ENCODE measurements at regions not wholly inside any gene's neighbourhood (a gene's known extent, or its start where the extent isn't known, plus 50 kb on each side); places are given as distances from the start of the nearest gene placed in this dataset.

DNA sequence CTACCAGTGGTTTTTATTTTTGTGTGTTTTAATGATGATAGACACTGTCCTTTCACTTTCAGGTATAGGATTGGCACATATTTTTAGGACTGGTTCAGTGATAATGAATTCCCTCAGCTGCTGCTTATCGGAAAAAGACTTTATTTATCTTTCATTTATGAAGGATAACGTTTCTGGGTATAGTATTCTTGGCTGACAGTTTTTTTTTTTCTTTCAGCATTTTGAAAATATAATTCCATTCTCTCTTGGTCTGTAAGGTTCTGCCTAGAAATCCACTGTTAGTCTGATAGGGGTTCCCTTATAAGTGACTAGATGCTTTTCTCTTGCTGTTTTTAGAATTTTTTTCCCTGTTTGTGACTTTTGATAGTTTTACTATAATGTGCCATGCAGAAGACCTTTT, 313.1 kb downstream of the TENT5A start:
- no peak overlapping the region for H3K9ac ChIP-seq (ENCODE audit: low read length)
- H3K4me3 ChIP-seq (ENCODE audit: low read length) = no peak overlapping the region
- no peaks in the 10 kb centered on the region for H4K20me1 ChIP-seq (ENCODE audit: insufficient read depth, low read depth, low read length)
- H3K9me2 ChIP-seq (replicated peaks; ENCODE audit: insufficient read depth, low read length) = no peaks in the 10 kb centered on the region
- no peaks in the 10 kb centered on the region for H3K36me3 ChIP-seq (ENCODE audit: insufficient read depth, low read length)
- no peaks in the 10 kb centered on the region for H3K4me1 ChIP-seq (ENCODE audit: low read length)
- no peak for DNase-seq
- H2AFZ ChIP-seq (ENCODE audit: low read length) = no peak overlapping the region
- no peaks in the 10 kb centered on the region for H3K27me3 ChIP-seq (ENCODE audit: low read length)
- no peaks in the 10 kb centered on the region for H3K79me2 ChIP-seq (ENCODE audit: low read length)
- peaks cover 12% of the 10 kb centered on the region; the same call in 1 of the 2 replicates for H3K9me3 ChIP-seq (ENCODE audit: low read length)
- no peak overlapping the region for H3K27ac ChIP-seq (ENCODE audit: low read length)
- H3K4me2 ChIP-seq (ENCODE audit: low read depth, low read length, poor library complexity, severe bottlenecking) = no peak overlapping the region

DNA sequence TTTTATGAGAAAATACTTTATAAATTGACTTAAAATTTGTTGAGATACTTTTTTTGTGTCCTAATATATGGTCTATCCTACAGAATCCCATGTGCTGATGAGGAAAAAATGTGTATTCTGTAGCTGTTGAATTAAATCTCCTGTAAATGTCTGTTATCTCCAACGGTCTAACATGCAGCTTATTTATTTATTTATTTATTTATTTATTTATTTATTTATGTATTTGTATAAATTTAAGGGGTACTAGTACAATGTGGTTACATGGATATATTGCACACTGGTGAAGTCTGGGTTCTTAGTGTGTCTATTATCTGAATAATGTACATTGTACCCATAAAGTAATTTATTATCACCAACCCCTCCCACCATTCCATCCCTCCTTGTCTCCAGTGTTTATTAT, 315.5 kb downstream of the TENT5A start:
- H3K4me1 ChIP-seq (ENCODE audit: low read length) = no peaks in the 10 kb centered on the region
- H3K79me2 ChIP-seq (ENCODE audit: low read length) = no peaks in the 10 kb centered on the region
- H3K36me3 ChIP-seq (ENCODE audit: insufficient read depth, low read length) = no peaks in the 10 kb centered on the region
- DNase-seq = no peak
- no peaks in the 10 kb centered on the region for H3K27me3 ChIP-seq (ENCODE audit: low read length)
- H3K9ac ChIP-seq (ENCODE audit: low read length) = no peak overlapping the region
- H3K4me2 ChIP-seq (ENCODE audit: low read depth, low read length, poor library complexity, severe bottlenecking) = no peak overlapping the region
- no peak overlapping the region for H3K4me3 ChIP-seq (ENCODE audit: low read length)
- no peaks in the 10 kb centered on the region for H4K20me1 ChIP-seq (ENCODE audit: insufficient read depth, low read depth, low read length)
- no peak overlapping the region for H3K27ac ChIP-seq (ENCODE audit: low read length)
- peaks cover 10% of the 10 kb centered on the region; the same call in 1 of the 2 replicates for H3K9me3 ChIP-seq (ENCODE audit: low read length)
- H3K9me2 ChIP-seq (replicated peaks; ENCODE audit: insufficient read depth, low read length) = no peaks in the 10 kb centered on the region
- no peak overlapping the region for H2AFZ ChIP-seq (ENCODE audit: low read length)

DNA sequence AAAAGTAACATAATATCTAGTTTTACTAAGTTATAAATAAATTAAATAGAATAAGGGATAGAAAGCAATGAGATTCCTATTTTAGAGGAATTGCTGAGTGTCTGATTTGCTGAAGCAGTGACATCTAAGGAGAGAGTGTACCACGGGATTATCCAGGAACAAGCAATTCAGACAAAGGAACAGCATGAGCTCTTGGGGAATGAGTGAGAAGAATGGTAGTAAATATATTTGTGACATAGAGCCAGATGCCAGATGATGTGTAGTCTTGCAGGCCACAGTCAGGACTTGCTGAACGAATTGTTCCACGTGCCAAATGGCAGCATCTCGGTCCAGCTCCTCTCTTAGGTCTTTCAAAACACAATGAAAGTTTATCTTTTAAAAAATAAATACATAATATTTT, 339.2 kb downstream of the TENT5A start:
- H3K27me3 ChIP-seq (ENCODE audit: low read length) = no peaks in the 10 kb centered on the region
- no peak for DNase-seq
- no peaks in the 10 kb centered on the region for H3K9me2 ChIP-seq (replicated peaks; ENCODE audit: insufficient read depth, low read length)
- no peaks in the 10 kb centered on the region for H3K9me3 ChIP-seq (ENCODE audit: low read length)
- no peaks in the 10 kb centered on the region for H3K36me3 ChIP-seq (ENCODE audit: insufficient read depth, low read length)
- H3K4me3 ChIP-seq (ENCODE audit: low read length) = no peak overlapping the region
- no peak overlapping the region for H3K9ac ChIP-seq (ENCODE audit: low read length)
- H2AFZ ChIP-seq (ENCODE audit: low read length) = no peak overlapping the region
- no peaks in the 10 kb centered on the region for H3K79me2 ChIP-seq (ENCODE audit: low read length)
- H3K27ac ChIP-seq (ENCODE audit: low read length) = no peak overlapping the region
- no peaks in the 10 kb centered on the region for H4K20me1 ChIP-seq (ENCODE audit: insufficient read depth, low read depth, low read length)
- H3K4me2 ChIP-seq (ENCODE audit: low read depth, low read length, poor library complexity, severe bottlenecking) = no peak overlapping the region
- H3K4me1 ChIP-seq (ENCODE audit: low read length) = no peaks in the 10 kb centered on the region

DNA sequence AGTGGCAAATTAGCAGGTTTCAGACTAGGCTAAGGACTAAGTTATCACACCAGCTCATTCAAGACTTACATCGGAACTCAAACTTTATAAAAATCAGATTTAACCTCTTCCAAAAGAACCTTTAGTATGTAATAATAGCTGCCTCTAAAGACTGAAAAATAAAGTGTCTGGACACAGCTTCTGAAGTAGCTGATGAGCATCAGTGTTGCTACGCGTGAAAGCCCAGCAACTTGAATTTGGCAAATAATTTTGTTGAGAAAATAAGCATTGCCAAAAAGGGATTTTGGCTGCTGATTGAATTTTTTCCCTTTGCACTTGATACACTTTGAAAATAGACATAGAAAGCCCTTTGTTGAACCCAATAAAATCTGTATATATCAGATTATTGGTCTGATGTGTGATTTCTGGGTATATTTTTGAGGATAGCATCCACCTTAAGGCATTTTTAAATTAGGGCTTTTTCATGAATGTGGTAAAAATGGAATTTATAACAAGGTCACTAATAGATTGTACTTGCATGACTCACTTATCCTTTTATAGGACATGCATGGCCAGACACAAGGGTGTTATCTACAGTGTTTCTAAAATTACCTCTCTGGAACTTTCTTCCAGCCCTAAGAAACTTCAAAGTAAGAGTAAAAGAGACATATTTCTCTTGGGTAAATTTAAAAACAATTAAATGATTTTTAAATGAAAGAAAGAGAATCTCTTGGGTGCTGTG, 350.4 kb downstream of the TENT5A start:
- no peaks in the 10 kb centered on the region for H3K79me2 ChIP-seq (ENCODE audit: low read length)
- H3K27me3 ChIP-seq (ENCODE audit: low read length) = no peaks in the 10 kb centered on the region
- no peaks in the 10 kb centered on the region for H3K36me3 ChIP-seq (ENCODE audit: insufficient read depth, low read length)
- H3K27ac ChIP-seq (ENCODE audit: low read length) = no peak overlapping the region
- no peaks in the 10 kb centered on the region for H3K9me2 ChIP-seq (replicated peaks; ENCODE audit: insufficient read depth, low read length)
- H3K4me3 ChIP-seq (ENCODE audit: low read length) = no peak overlapping the region
- no peak overlapping the region for H3K4me2 ChIP-seq (ENCODE audit: low read depth, low read length, poor library complexity, severe bottlenecking)
- no peak overlapping the region for H3K9ac ChIP-seq (ENCODE audit: low read length)
- H3K4me1 ChIP-seq (ENCODE audit: low read length) = no peaks in the 10 kb centered on the region
- H3K9me3 ChIP-seq (ENCODE audit: low read length) = no peaks in the 10 kb centered on the region
- no peaks in the 10 kb centered on the region for H4K20me1 ChIP-seq (ENCODE audit: insufficient read depth, low read depth, low read length)
- no peak overlapping the region for H2AFZ ChIP-seq (ENCODE audit: low read length)
- DNase-seq = no peak

DNA sequence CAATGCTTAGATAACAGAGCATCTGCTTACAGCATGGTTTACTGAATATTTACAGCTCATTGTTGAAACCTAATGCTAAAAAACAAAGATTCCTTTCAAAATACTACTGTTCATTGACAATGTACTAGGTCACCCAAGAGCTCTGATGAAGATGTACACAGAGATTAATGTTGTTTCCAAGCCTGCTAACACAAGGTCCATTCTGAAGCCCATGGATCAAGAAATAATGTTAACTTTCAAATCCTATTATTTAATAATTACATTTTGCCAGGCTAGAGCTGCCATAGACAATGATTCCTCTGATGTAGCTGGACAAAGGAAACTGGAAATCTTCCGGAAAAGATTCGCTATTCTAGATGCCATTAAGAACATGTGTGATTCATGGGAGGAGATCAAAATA, 355.6 kb downstream of the TENT5A start:
- Histone ChIP-seq H3K4me3 (ENCODE audit: low read length) (no peak overlapping the region), H3K79me2 (ENCODE audit: low read length) (no peaks in the 10 kb centered on the region), H3K36me3 (ENCODE audit: insufficient read depth, low read length) (no peaks in the 10 kb centered on the region), H3K27ac (ENCODE audit: low read length) (no peak overlapping the region), H4K20me1 (ENCODE audit: insufficient read depth, low read depth, low read length) (no peaks in the 10 kb centered on the region), H3K9ac (ENCODE audit: low read length) (no peak overlapping the region), H3K27me3 (ENCODE audit: low read length) (no peaks in the 10 kb centered on the region), H3K4me2 (ENCODE audit: low read depth, low read length, poor library complexity, severe bottlenecking) (no peak overlapping the region), H3K9me2 (replicated peaks; ENCODE audit: insufficient read depth, low read length) (no peaks in the 10 kb centered on the region), H3K9me3 (ENCODE audit: low read length) (peaks cover 4% of the 10 kb centered on the region; the same call in 1 of the 2 replicates), H2AFZ (ENCODE audit: low read length) (no peak overlapping the region), H3K4me1 (ENCODE audit: low read length) (no peaks in the 10 kb centered on the region)
- no peak for DNase-seq

DNA sequence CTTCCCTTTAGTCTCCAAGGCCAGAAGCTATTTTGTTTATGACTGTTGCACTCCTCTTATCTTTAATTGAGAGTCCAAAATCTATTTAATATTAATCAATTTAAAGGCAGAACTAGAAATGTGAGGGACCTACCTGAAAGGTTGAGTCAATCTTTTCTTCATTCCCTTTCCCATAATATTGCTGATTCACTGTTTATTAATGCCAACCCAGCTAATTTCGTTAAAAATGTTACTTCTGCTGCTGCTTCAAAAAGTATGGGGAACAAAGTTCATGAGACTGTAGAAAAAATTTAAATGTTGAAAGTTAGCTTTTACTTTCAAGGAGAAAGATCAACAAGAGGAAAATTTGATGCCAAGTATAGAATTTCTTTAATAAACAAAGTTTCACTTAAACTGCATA, 365.3 kb downstream of the TENT5A start:
- H3K9ac ChIP-seq (ENCODE audit: low read length) = no peak overlapping the region
- H3K36me3 ChIP-seq (ENCODE audit: insufficient read depth, low read length) = no peaks in the 10 kb centered on the region
- H3K9me3 ChIP-seq (ENCODE audit: low read length) = peaks cover 3% of the 10 kb centered on the region; the same call in 1 of the 2 replicates
- no peak overlapping the region for H3K4me2 ChIP-seq (ENCODE audit: low read depth, low read length, poor library complexity, severe bottlenecking)
- H4K20me1 ChIP-seq (ENCODE audit: insufficient read depth, low read depth, low read length) = no peaks in the 10 kb centered on the region
- H3K4me1 ChIP-seq (ENCODE audit: low read length) = no peaks in the 10 kb centered on the region
- no peak for DNase-seq
- no peak overlapping the region for H2AFZ ChIP-seq (ENCODE audit: low read length)
- no peaks in the 10 kb centered on the region for H3K27me3 ChIP-seq (ENCODE audit: low read length)
- H3K79me2 ChIP-seq (ENCODE audit: low read length) = no peaks in the 10 kb centered on the region
- 0 out of 2 replicates have a peak, but pooled peaks cover 3% of the 10 kb centered on the region for H3K9me2 ChIP-seq (replicated peaks; ENCODE audit: insufficient read depth, low read length)
- no peak overlapping the region for H3K27ac ChIP-seq (ENCODE audit: low read length)
- no peak overlapping the region for H3K4me3 ChIP-seq (ENCODE audit: low read length)

DNA sequence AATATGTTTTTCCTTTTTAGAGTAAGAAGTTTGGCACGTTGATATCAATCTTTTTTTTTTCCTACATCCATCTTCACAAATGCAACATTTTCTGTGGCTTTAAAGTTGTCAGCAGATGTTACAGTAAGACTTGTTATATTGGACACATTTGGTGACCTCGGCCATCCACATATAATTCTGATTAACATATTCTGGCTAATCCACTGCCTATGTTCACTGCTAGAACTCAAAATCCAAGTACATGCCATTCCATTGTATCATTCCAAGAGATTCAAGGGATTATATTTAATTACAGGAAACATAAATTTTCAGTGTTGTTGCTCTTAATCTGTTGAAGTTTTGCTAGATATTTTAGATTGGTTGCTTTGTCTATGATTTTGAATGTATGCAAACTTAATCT, 367.6 kb downstream of the TENT5A start:
- Histone ChIP-seq H2AFZ (ENCODE audit: low read length) (no peak overlapping the region), H3K36me3 (ENCODE audit: insufficient read depth, low read length) (no peaks in the 10 kb centered on the region), H3K9me2 (replicated peaks; ENCODE audit: insufficient read depth, low read length) (0 out of 2 replicates have a peak, but pooled peaks cover 3% of the 10 kb centered on the region), H3K27me3 (ENCODE audit: low read length) (no peaks in the 10 kb centered on the region), H3K9me3 (ENCODE audit: low read length) (no peaks in the 10 kb centered on the region), H3K9ac (ENCODE audit: low read length) (no peak overlapping the region), H3K27ac (ENCODE audit: low read length) (no peak overlapping the region), H3K4me2 (ENCODE audit: low read depth, low read length, poor library complexity, severe bottlenecking) (no peak overlapping the region), H3K4me1 (ENCODE audit: low read length) (no peaks in the 10 kb centered on the region), H3K79me2 (ENCODE audit: low read length) (no peaks in the 10 kb centered on the region), H3K4me3 (ENCODE audit: low read length) (no peak overlapping the region), H4K20me1 (ENCODE audit: insufficient read depth, low read depth, low read length) (no peaks in the 10 kb centered on the region)
- DNase-seq = no peak

DNA sequence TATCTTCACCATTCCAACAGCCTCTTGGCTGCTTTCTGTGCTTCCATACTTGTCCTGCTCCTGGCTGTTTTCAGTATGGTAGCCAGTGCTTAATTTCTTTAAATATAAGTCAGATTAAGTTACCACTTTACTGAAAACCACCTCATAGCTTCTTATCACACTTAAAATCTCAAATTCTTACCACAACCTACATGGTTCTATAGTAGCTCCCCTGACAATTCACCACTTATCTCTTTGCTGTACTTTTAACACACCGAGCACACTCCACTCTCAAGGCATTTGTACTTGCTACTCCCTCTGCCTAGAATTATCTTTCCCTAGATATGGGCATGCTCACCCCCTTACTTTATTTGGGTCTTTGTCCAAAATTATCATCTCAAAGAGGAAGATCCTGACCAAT, 369.0 kb downstream of the TENT5A start:
- no peak for DNase-seq
- no peaks in the 10 kb centered on the region for H3K36me3 ChIP-seq (ENCODE audit: insufficient read depth, low read length)
- no peak overlapping the region for H3K4me3 ChIP-seq (ENCODE audit: low read length)
- H3K9me2 ChIP-seq (replicated peaks; ENCODE audit: insufficient read depth, low read length) = 0 out of 2 replicates have a peak, but pooled peaks cover 3% of the 10 kb centered on the region
- H4K20me1 ChIP-seq (ENCODE audit: insufficient read depth, low read depth, low read length) = no peaks in the 10 kb centered on the region
- no peaks in the 10 kb centered on the region for H3K9me3 ChIP-seq (ENCODE audit: low read length)
- no peak overlapping the region for H3K9ac ChIP-seq (ENCODE audit: low read length)
- H3K27ac ChIP-seq (ENCODE audit: low read length) = no peak overlapping the region
- no peak overlapping the region for H2AFZ ChIP-seq (ENCODE audit: low read length)
- H3K4me2 ChIP-seq (ENCODE audit: low read depth, low read length, poor library complexity, severe bottlenecking) = no peak overlapping the region
- H3K79me2 ChIP-seq (ENCODE audit: low read length) = no peaks in the 10 kb centered on the region
- H3K27me3 ChIP-seq (ENCODE audit: low read length) = no peaks in the 10 kb centered on the region
- no peaks in the 10 kb centered on the region for H3K4me1 ChIP-seq (ENCODE audit: low read length)

Measured in Karpas-422 (cell line).